NCI-H146 (cell line): ENCODE measurements at regions not wholly inside any gene's neighbourhood (a gene's known extent, or its start where the extent isn't known, plus 50 kb on each side); places are given as distances from the start of the nearest gene placed in this dataset.

Experiments
- DNase-seq: peaks from one replicate; lab custom pipeline; 2025; lab: John Stamatoyannopoulos, UW

DNA sequence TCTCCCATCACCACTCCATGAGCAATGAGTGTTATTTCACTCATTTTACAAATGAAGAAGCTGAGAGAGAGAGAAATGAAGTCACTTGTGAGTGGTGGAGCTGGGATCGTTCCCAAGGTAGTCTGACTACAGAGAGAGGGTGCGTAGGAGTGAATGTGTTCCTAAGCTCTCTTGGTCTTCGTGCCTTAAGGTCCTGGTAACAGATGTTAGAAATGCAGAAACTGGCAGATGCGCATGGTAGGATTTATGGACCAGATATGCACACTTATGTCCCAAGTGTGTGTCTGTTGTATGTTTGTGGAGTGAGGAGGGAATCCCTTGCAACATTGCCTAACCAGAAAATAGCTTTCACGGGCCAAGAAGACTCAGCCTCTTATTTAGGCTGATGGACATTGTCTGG is 93.2 kb upstream of the ZNF469 start:
- no peak for DNase-seq

DNA sequence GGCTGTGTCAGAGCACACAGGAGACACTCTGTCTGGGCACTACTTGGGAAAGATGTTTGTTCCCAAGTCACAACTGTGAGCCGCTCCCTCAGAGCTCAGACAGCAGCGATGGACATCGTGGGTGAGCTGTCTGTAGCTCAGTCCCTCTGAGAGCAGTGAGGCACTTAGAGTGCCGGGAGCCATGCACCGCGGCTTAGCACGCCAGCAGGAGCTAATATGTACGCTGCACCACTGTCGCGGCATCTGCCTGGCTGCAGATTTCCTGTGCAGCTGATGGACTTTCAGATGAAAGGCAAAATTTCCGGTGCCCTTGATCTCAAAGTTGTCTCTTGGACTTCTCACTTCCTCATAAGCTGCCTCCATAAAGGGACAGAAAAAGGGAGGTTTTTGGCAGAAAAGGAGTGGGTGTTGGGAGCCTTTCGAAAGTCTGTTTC is 92.8 kb upstream of the ZNF469 start:
- no peak for DNase-seq

- DNase-seq, result no peak
Measured at GRCh38 chr16:88290850-88291830, 91.6 kb upstream of the ZNF469 start.

DNA sequence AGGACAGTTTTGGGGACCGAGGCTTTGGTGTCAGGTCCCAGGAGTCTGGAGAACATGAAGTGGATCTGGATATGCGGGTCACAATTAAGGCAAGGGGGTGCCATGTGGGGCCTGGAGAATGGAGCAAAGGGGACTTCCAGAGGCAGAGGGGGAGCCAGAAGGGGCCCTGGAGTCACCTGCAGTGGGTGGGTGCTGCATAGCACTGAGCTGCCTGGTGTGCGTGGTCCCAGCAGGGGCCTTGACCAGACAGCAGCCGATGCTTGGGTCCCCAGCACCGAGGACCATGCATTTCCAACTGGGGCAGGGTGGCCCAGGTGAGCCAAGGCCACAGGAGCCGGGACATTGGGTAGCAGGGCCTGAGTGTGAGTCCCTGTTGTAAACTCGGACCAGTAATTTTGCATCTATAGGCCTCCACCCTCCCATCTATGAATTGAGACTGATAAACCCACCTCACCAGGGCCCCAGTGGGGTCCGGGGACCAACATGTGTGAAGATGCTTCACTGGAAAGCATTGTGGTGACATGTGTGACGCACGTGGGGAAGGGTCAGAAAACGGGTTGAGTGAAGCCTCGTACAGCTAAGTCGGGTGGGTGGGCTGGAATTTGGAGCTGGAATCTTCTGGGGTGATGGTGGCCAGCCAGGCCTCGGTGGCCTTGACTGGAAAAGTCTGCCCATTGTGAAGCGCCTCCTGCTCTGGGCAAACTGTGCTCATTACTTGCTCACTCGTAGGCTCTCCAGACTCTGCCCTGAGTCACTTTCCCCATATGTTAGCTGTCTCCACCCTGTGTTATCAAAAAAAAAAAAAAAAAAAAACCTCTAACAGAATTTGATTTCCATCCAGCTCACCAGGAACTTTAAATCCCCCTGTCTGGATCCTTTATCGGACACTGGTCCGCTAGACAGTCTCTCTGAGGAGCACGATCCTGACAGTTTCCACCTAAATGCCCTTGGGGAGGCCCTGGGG is 90.5 kb upstream of the ZNF469 start:
- DNase-seq, result no peak

- DNase-seq, result no peak
Measured at GRCh38 chr16:88293097-88293496, 89.7 kb upstream of the ZNF469 start.

- no peak for DNase-seq
Measured at GRCh38 chr16:88295671-88296436, 86.9 kb upstream of the ZNF469 start.

DNA sequence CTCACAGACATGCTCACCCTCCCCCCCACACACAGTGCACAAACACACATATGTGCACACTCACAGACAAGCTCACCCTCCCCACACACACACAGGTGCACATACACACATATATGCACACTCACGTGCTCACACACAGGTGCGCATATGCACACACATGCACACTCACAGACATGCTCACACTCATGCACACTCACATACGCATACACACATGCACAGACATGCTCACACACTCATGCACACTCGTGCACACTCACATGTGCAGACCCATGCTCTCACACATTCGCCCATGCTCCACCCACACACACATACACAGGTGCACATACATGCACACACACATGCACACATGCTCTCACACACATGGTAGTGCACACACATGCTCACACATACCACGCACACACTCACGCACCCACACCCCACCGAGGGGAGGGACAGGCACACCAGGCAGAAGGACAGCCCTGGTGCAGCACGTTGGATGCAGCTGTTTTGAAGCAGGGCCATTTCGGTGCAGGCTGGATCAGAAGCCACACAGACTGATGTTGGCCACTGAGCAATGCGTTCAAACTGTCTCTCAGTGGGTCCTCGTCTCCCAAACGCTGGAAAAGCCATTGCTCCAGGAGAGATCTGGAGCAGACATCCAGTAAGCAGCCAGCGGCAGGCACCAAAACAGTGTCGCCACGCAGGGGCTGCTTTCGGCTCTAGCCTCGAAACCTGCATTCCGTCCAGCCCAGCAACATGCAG is 86.2 kb upstream of the ZNF469 start:
- DNase-seq, result no peak

GRCh38 chr16:88297178-88297720 is 85.5 kb upstream of the ZNF469 start:
- DNase-seq, result no peak

DNA sequence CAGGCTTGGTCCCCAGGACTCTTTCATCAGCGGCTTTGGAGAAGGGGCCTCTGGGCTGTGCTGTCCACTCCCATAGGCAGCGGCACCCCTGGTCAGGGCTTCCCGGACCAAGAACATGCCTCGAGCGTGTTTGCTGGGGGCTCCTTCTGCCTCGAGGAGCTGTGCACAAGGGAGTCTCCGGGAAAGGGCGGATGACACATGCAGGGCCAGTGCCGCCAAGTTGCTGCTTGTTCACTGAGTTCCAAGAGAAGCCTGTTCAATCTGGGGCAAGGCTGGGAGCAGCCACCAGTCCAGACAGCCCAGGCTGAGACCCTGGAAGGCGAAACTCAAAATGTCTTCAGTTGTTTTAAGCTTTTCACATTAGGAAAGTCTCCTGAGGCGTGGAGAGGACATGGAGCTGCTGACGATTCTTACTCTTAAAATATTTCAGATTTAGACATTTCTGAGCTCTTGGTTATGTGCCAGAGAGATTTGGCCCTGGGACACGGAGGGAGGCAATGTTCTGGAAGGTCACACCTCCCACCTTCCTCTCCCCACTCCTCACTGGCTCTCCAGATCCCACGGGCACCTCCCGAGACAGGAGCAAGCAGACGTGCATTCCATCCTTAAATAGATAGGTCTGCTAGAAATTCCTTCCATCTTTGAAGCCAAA is 84.5 kb upstream of the ZNF469 start:
- DNase-seq, result no peak

DNA sequence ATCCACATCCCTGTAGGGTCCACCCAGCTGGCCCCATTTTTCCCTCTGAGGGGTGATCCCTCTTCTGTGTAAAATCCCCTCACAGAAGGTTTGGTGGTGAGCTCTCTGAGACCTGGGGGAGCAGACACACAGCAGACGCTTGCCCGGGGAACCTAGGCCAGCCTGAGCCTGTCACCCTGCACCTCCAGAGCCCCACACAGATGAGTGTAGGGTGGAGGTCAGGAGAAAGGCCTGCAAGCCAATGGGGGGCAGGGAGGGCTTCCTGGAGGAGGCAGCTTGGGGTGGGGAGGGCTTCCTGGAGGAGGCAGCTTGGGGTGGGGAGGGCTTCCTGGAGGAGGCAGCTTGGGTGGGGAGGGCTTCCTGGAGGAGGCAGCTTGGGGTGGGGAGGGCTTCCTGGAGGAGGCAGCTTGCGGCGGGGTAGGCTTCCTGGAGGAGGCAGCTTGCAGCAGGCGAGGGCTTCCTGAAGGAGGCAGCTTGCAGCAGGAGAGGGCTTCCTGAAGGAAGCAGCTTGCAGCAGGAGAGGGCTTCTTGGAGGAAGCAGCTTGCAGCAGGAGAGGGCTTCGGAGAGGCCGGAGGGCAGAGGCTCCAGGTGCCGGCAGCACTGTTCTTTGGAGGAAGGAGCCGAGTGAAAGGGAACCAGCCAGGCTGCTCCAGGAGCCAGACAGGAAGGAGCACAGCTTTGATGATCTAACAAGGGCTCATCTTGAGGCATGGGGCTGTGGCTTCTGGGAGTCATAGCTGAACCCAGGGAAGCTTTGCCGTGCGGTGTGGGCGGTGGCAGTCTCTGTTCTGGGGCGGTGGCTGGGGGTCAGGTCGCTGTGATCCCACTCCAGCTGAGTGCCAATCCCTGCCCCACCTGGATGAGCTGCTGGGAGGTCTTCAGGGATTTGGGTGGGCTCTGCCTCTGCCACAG is 83.7 kb upstream of the ZNF469 start:
- no peak for DNase-seq

DNA sequence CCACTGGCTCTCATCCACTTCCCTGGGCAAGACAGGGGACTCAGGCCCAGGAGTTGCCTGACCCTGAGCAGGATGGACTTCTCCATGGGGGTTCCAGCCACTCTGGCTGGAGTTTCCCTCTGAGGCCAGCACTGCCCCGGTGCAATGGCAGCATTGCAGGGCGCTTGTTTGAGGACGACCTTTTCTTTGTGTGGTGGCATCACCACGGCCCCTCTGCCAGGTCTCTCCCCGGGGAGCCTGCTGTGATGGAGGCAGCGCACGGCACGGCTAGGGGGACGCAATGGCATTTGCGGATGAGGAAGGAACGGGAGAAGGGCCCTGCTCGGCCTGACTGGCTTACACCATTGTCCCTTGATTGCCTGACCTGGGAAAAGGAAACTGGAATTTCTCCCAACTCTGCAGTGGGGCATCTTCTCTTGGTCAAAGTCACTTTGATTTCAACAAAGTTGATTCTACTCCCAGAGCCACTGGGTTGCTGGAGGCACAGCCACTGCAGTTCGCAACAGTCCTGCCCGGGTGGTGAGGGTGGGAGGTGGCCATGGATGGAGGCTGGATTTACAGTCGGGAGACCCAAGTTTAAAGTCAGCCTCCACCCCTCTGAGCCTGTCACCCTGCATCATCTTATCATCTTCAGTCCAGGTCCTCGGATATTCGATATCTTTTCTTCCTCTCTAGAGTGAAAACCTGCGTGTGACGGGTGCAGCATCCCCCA is 82.9 kb upstream of the ZNF469 start:
- no peak for DNase-seq

DNA sequence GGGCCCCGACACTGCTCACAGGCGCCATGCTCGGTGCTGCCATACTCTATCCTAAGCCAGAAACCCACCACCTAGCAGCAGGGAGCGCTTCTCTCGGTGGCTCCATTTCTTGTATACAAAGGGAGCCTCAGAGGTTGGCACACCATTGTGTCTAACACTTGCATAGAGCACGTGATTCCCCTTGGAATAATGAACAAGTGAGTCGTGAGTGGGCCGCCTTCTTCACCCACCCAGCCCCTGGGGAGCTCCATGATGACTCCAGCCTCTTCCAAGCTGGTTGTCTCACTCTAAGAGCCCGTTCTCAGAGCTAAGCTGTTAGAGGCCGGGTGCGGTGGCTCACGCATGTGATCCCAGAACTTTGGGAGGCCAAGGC is 82.3 kb upstream of the ZNF469 start:
- no peak for DNase-seq

DNA sequence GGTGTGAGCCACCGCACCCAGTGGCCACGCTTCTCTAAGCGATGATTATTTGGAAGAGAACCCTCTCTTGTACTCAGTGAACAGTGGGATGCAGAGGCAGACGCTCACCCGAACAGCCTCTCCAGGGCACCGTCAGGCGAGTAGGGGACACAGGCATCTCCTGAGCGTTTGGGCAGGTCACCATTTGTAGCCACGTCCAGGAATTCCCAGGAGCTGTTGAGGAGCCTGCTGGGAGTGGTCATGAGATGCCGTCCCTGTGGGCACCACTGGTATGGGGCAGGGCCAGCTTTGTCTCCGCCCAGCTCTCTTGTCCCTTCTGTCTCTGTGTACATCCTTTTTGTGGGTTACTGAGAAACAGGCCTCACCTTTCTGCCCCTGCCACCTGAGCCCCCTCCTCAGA is 81.3 kb upstream of the ZNF469 start:
- no peak for DNase-seq

- no peak for DNase-seq
Measured at GRCh38 chr16:88301886-88302285, 80.9 kb upstream of the ZNF469 start.

DNA sequence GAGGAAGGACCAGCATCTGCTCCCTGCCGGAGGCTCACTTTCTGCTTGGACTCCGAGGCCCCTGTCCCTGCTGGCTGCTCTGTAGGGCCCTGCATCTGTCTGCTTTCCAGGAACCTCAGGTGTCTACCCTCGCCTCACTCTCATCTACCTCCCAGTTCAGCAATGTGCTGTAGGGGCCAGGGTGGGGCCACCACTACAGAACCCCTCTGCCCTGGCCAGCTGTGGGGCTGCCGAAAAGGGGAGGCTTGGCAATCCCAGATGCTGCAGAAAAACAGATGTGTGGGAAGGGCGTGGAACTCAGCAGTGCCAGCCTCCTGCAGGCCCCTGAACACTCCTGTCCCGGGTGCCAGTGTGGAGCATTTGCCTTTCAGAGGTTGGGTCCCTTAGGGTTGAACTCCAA is 80.1 kb upstream of the ZNF469 start:
- no peak for DNase-seq

- DNase-seq, result no peak
Measured at GRCh38 chr16:88303405-88303804, 79.4 kb upstream of the ZNF469 start.

DNA sequence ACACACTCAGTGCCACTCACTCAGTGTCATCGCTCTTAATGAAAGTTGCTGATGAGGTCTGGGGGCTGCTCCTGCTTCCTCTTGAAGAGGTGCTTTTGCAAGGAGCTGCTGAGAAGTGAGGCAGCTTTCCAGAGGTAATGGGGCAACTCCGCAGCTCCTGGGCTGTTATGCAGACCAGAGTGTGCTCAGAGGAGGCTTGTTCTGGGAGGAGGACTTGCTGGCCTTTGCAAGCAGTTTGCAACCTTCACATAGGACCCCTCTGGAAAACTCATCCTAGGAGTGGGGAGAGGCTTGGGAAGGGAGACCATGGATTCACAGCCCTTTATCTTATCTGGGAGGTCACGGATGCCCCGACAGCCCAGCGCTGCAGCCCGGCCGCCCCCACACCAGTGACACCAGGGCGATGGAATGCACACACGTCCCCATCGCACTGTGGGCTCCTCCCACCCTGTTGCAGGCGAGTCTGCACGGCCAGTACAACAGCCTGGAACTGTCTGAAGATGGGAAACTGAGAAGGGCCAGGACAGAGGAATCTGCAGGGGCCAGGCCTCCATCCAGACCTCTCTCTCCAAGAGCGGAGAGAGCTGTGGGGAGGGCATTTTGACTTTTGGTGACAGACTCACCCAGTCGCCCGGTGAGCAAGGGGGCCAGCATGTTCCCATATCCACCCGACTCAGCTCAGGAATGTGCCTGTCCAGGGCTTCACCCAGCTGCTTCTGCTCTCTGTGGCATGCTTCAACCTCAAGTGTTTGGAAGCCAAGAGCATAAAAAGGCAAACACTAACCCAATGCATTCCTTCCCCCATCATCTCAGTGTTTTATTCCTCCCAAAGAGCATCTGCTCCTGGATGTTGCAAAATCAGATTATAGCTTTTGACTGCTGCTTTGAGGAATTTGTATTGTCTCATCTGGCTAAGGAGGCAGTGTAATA is 78.6 kb upstream of the ZNF469 start:
- no peak for DNase-seq

DNA sequence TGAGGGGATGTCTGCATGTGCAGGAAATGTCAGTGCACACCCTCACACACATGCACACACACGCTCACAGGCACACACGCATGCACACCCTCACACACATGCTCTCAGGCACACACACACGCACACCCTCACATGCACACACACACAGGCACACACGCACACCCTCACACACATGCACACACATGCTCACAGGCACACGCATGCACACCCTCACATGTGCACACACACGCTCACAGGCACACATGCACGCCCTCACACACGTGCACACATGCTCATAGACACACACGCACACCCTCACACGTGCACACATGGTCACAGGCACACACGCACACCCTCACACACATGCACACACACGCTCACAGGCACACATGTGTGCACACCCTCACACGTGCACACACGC is 77.6 kb upstream of the ZNF469 start:
- DNase-seq, result no peak
